WERI-Rb-1 (cell line): ENCODE measurements at regions not wholly inside any gene's neighbourhood (a gene's known extent, or its start where the extent isn't known, plus 50 kb on each side); places are given as distances from the start of the nearest gene placed in this dataset.

ENCODE experiments used
- DNase-seq: peaks from one replicate; pipeline ENCODE4 v3.0.0-alpha.2; 2020
- H3K27ac ChIP-seq: fragments of 250-450 bp; sonication (Bioruptor Pico); 2 replicates; pipeline ENCODE4 v1.5.1; 2020; ENCODE audit warnings: mild to moderate bottlenecking, moderate library complexity
- H3K27me3 ChIP-seq: fragments of 250-450 bp; sonication (Bioruptor Pico); 2 replicates; pipeline ENCODE4 v1.5.1; 2021; ENCODE audit warnings: mild to moderate bottlenecking, low read depth, moderate library complexity; ENCODE audit not compliant: insufficient read depth, severe bottlenecking
- H3K36me3 ChIP-seq: fragments of 250-450 bp; sonication (Bioruptor Pico); 2 replicates; pipeline ENCODE4 v1.5.1; 2020; ENCODE audit warnings: mild to moderate bottlenecking, moderate library complexity
- H3K4me3 ChIP-seq: 2 replicates; pipeline ENCODE4 v1.5.1; 2011; ENCODE audit warnings: low read depth, mild to moderate bottlenecking, control low read depth, low read length
- H3K9me3 ChIP-seq: fragments of 250-450 bp; sonication (Bioruptor Pico); 2 replicates; pipeline ENCODE4 v1.5.1; 2021; ENCODE audit warnings: mild to moderate bottlenecking, moderate library complexity; ENCODE audit not compliant: severe bottlenecking
- CTCF ChIP-seq: IDR thresholded peaks from 2 replicates; pipeline ENCODE4 v1.5.1; 2011; ENCODE audit warnings: low read depth, mild to moderate bottlenecking, control low read depth, inconsistent platforms, low read length

GRCh38 chr10:56973766-56974165, 612.7 kb upstream of the ZWINT start:
- no peaks in the 10 kb centered on the region for H3K9me3 ChIP-seq
- no peaks in the 10 kb centered on the region for H3K27me3 ChIP-seq
- no peak for TF ChIP-seq CTCF
- H3K27ac ChIP-seq, result no peak overlapping the region
- no peaks in the 10 kb centered on the region for H3K36me3 ChIP-seq
- no peak overlapping the region for H3K4me3 ChIP-seq
- no peak for DNase-seq

GRCh38 chr10:56943221-56943755, 582.2 kb upstream of the ZWINT start:
- Histone ChIP-seq H3K4me3 (no peak overlapping the region), H3K27me3 (no peaks in the 10 kb centered on the region), H3K27ac (no peak overlapping the region), H3K9me3 (no peaks in the 10 kb centered on the region), H3K36me3 (no peaks in the 10 kb centered on the region)
- DNase-seq, result no peak
- no peak for TF ChIP-seq CTCF

- no peak overlapping the region for H3K27ac ChIP-seq
These were observed 573.5 kb upstream of the ZWINT start for GRCh38 chr10:56934515-56934914.

GRCh38 chr10:56928714-56929113, 567.7 kb upstream of the ZWINT start:
- Histone ChIP-seq H3K4me3 (no peak overlapping the region), H3K27me3 (no peaks in the 10 kb centered on the region), H3K36me3 (no peaks in the 10 kb centered on the region), H3K9me3 (no peaks in the 10 kb centered on the region), H3K27ac (no peak overlapping the region)
- DNase-seq, result no peak
- TF ChIP-seq CTCF, result no peak

More at GRCh38 chr10:56934515-56934914, 573.5 kb upstream of the ZWINT start:
- DNase-seq, result no peak
- no peak for TF ChIP-seq CTCF
- Histone ChIP-seq H3K27me3 (no peaks in the 10 kb centered on the region), H3K9me3 (peaks cover 14% of the 10 kb centered on the region), H3K4me3 (no peak overlapping the region), H3K36me3 (no peaks in the 10 kb centered on the region)

- Histone ChIP-seq H3K36me3 (no peaks in the 10 kb centered on the region), H3K9me3 (no peaks in the 10 kb centered on the region), H3K27me3 (no peaks in the 10 kb centered on the region), H3K27ac (no peak overlapping the region), H3K4me3 (no peak overlapping the region)
- DNase-seq, result no peak
- TF ChIP-seq CTCF, result no peak
These were observed 566.6 kb upstream of the ZWINT start for GRCh38 chr10:56927701-56928100.

- no peaks in the 10 kb centered on the region for H3K36me3 ChIP-seq
- no peak for TF ChIP-seq CTCF
- DNase-seq, result no peak
These were observed 559.7 kb upstream of the ZWINT start for GRCh38 chr10:56920601-56921261.

More at GRCh38 chr10:56920601-56921261, 559.7 kb upstream of the ZWINT start:
- Histone ChIP-seq H3K4me3 (no peak overlapping the region), H3K27me3 (no peaks in the 10 kb centered on the region), H3K9me3 (no peaks in the 10 kb centered on the region), H3K27ac (no peak overlapping the region)
